MM.1S (cell line): ENCODE measurements at regions not wholly inside any gene's neighbourhood (a gene's known extent, or its start where the extent isn't known, plus 50 kb on each side); places are given as distances from the start of the nearest gene placed in this dataset.

Experiments
- CTCF ChIP-seq: fragments of 300-600 bp; sonication (generic); IDR thresholded peaks from 2 replicates; pipeline ENCODE4 v1.5.1; 2016; ENCODE audit warnings: antibody characterized with exemption, low read length, mixed read lengths
- EZH2 ChIP-seq: fragments of 300-600 bp; sonication (generic); optimal IDR thresholded peaks from 2 replicates; pipeline ENCODE3; 2017; ENCODE audit warnings: low read depth, mild to moderate bottlenecking, antibody characterized with exemption, low read length, mixed read lengths
- EZH2phosphoT487 ChIP-seq: fragments of 300-600 bp; sonication (generic); IDR thresholded peaks from 2 replicates; pipeline ENCODE4 v1.6.1; 2018; ENCODE audit warnings: antibody characterized with exemption, low read length

DNA sequence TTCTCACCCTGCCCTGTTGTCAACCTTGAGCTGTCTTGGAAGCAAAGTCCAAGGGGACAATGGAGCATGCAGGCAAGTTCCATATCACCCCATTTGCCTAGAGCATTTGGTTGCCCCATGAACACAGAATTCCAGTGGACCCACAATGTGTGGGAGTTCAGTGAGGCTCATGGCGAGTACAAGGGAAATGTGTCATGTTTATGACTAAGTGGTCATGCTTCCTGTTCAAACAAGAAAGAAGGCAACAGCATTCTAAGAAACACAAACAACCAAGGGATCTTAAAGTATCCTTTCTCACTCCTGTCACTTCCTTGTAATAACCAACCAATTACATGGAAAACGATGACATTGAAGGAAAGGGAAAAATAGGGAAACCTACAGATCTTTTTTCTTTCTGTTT is 513.0 kb downstream of the INHBA start:
- TF ChIP-seq EZH2 (no peak), CTCF (no peak), EZH2phosphoT487 (no peak)
